Testis (tissue), 2 donors: ENCODE measurements at regions not wholly inside any gene's neighbourhood (a gene's known extent, or its start where the extent isn't known, plus 50 kb on each side); places are given as distances from the start of the nearest gene placed in this dataset.

ENCODE experiments used
- DNase-seq: peaks from one replicate; pipeline ENCODE4 v3.0.0-alpha.2; 2019
- H3K27ac ChIP-seq, 2 donors: fragments of 200-600 bp; sonication (generic); one replicate each; pipeline ENCODE4 v1.5.1; 2019
- H3K27me3 ChIP-seq: fragments of 200-600 bp; sonication (generic); one replicate; pipeline ENCODE4 v1.5.1; 2019
- H3K36me3 ChIP-seq: fragments of 200-600 bp; sonication (generic); one replicate; pipeline ENCODE4 v1.5.1; 2017; ENCODE audit warnings: low read depth; ENCODE audit errors: missing control alignments
- H3K4me1 ChIP-seq: fragments of 200-600 bp; sonication (generic); one replicate; pipeline ENCODE4 v1.5.1; 2019
- H3K4me3 ChIP-seq, 2 donors: fragments of 200-600 bp; sonication (generic); one replicate each; pipeline ENCODE4 v1.5.1; 2017 to 2019
- H3K9me3 ChIP-seq: fragments of 200-600 bp; sonication (generic); one replicate; pipeline ENCODE4 v1.5.1; 2017
- CTCF ChIP-seq, 3 experiments: fragments of 450-650 bp in 2 of 3; fragments of 200-600 bp in 1 of 3; sonication (generic) in 1 of 3; IDR thresholded peaks; one replicate each; pipeline ENCODE4 v1.5.1; 2016 to 2019; ENCODE audit warnings: antibody characterized with exemption in 3 of 3, mild to moderate bottlenecking in 2 of 3, moderate library complexity in 1 of 3
- POLR2A ChIP-seq: fragments of 450-650 bp; IDR thresholded peaks from one replicate; pipeline ENCODE4 v1.6.1; 2017; ENCODE audit warnings: antibody characterized with exemption, mild to moderate bottlenecking, moderate library complexity
- WGBS, 2 donors: methylation state at CpG; one replicate each; pipeline ENCODE4 v1.1.5; 2018; 5-methylcytosine and 5-hydroxymethylcytosine counted together
- intact Hi-C: fragments of 100-400 bp; cut with DNase I; formaldehyde crosslinking; loops from one replicate; pipeline ENCODE4 v1.15.1; 2023; ENCODE audit warnings: low total_unique reads

GRCh38 chr15:81941479-81941878 is 104.3 kb downstream of the MEX3B start:
- no peak overlapping the region for H3K27ac ChIP-seq
- H3K36me3 ChIP-seq = no peaks in the 10 kb centered on the region
- WGBS, 2 donors = 59 to 77% methylated on average over 4 of the region's 4 CpGs
- intact Hi-C loops = no loop called here
- no peak overlapping the region for H3K4me3 ChIP-seq
- H3K4me1 ChIP-seq = peaks cover 14% of the 10 kb centered on the region
- no peaks in the 10 kb centered on the region for H3K9me3 ChIP-seq
- no peak for TF ChIP-seq POLR2A
- TF ChIP-seq CTCF (IDR thresholded peaks at IDR 0.05) = no peak
- DNase-seq = no peak
- H3K27me3 ChIP-seq = no peaks in the 10 kb centered on the region

- no peak overlapping the region for H3K4me3 ChIP-seq
- no peaks in the 10 kb centered on the region for H3K9me3 ChIP-seq
- intact Hi-C loops = no loop called here
These were observed 105.1 kb downstream of the MEX3B start for GRCh38 chr15:81940467-81941451.

DNA sequence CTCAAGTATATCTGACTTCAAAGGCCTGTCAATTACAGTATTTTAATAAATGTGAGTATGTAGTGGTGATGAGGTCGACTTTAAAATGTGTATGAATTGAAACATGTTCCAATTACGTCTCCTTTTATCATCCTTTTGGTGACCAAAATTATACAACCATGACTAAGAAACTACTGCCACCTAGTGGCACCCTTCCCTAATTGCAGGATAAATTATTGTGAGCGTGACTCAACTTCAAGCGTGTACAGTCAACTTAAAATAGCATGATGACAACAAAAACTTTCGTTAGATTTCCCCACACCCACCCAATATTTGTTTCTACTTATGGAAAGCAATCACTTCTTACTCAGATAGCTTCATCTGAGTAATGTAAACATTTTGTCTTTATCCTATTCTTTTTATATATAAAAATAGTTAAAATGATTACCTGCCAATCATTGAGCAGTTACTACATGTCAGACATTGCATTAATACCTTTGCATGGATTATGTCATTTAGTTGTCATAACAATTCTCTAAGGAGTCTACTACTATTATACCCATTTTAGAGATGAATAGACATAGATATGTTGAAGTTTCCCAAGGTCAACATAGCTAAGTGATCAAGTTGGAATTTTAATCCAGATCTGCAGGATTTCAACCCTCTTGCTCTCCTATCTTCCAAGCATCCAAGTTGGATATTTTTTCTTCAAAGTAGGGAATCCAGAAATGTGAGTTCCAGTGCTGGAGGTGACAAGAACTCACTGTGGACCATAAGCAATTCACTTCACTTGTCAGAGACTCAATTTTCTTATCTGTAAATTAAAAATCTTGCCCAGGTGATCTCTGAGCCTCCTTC is 106.0 kb downstream of the MEX3B start:
- Histone ChIP-seq H3K9me3 (no peaks in the 10 kb centered on the region), H3K36me3 (no peaks in the 10 kb centered on the region), H3K27ac (no peak overlapping the region), H3K4me3 (no peak overlapping the region), H3K27me3 (no peaks in the 10 kb centered on the region), H3K4me1 (peaks cover 14% of the 10 kb centered on the region)
- intact Hi-C loops = no loop called here
- no peak for TF ChIP-seq POLR2A
- TF ChIP-seq CTCF (IDR thresholded peaks at IDR 0.05) = peak; percentile 58 to 79 (median 58)
- DNase-seq = peak; percentile 34
- 38 to 52% methylated on average over 5 of the region's 5 CpGs for WGBS, 2 donors

More at GRCh38 chr15:81940467-81941451, 105.1 kb downstream of the MEX3B start:
- Histone ChIP-seq H3K27me3 (no peaks in the 10 kb centered on the region), H3K27ac (no peak overlapping the region), H3K36me3 (no peaks in the 10 kb centered on the region), H3K4me1 (peaks cover 14% of the 10 kb centered on the region)
- DNase-seq = no peak
- TF ChIP-seq POLR2A (no peak), CTCF (IDR thresholded peaks at IDR 0.05) (no peak)
- WGBS, 2 donors = 91 to 96% methylated on average over 1 of the region's 1 CpG

DNA sequence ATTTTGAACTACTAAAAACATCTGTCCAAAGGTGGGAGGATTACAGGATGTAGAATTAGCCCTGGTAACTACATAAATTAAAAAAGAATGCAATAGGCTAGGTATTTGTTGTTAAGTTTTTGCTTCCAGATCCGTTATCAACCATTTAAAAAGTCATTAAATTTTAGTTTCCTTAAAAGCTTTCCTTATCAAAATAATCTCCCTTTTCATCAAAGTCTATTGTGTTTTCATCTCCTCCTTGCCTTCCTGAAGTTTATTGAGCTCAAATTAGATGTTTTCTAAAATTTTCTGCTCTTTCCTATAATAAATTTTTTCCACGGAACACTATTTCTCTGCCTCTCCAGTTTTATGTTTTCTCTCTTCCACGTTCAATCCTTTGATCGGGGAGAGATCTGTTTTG is 108.6 kb downstream of the MEX3B start:
- H3K27ac ChIP-seq = no peak overlapping the region
- no peaks in the 10 kb centered on the region for H3K9me3 ChIP-seq
- no peak overlapping the region for H3K4me3 ChIP-seq
- WGBS, 2 donors = 64 to 74% methylated on average over 4 of the region's 4 CpGs
- no peaks in the 10 kb centered on the region for H3K27me3 ChIP-seq
- intact Hi-C loops = no loop called here
- TF ChIP-seq CTCF (IDR thresholded peaks at IDR 0.05) (no peak), POLR2A (no peak)
- H3K36me3 ChIP-seq = no peaks in the 10 kb centered on the region
- H3K4me1 ChIP-seq = no peaks in the 10 kb centered on the region
- no peak for DNase-seq
